Endothelial cell (in vitro differentiated cells): ENCODE measurements at regions not wholly inside any gene's neighbourhood (a gene's known extent, or its start where the extent isn't known, plus 50 kb on each side); places are given as distances from the start of the nearest gene placed in this dataset.

Experiments
- DNase-seq: peaks from one replicate; pipeline ENCODE4 v3.0.0; 2021; ENCODE audit warnings: low spot score
- H3K27ac Mint-ChIP-seq: one replicate; pipeline ENCODE4 v1.8.0; 2021; ENCODE audit warnings: mixed read lengths, inconsistent platforms; ENCODE audit not compliant: unreplicated experiment
- H3K27me3 Mint-ChIP-seq: one replicate; pipeline ENCODE4 v1.8.0; 2021; ENCODE audit warnings: mild to moderate bottlenecking, moderate library complexity, mixed read lengths, inconsistent platforms; ENCODE audit not compliant: unreplicated experiment
- H3K36me3 Mint-ChIP-seq: one replicate; pipeline ENCODE4 v1.8.0; 2021; ENCODE audit warnings: mild to moderate bottlenecking, low read depth, mixed read lengths, inconsistent platforms; ENCODE audit not compliant: unreplicated experiment
- H3K4me1 Mint-ChIP-seq: one replicate; pipeline ENCODE4 v1.8.0; 2021; ENCODE audit warnings: mild to moderate bottlenecking, mixed read lengths, inconsistent platforms; ENCODE audit not compliant: unreplicated experiment
- H3K4me3 Mint-ChIP-seq: one replicate; pipeline ENCODE4 v1.8.0; 2021; ENCODE audit warnings: mild to moderate bottlenecking, mixed read lengths, inconsistent platforms; ENCODE audit not compliant: unreplicated experiment
- H3K9me3 Mint-ChIP-seq: one replicate; pipeline ENCODE4 v1.8.0; 2021; ENCODE audit warnings: mixed read lengths, inconsistent platforms; ENCODE audit not compliant: unreplicated experiment
- CTCF ChIP-seq: fragments of 200-600 bp; sonication (generic); IDR thresholded peaks from one replicate; pipeline ENCODE4 v1.5.0; 2021; ENCODE audit warnings: antibody characterized with exemption; ENCODE audit not compliant: unreplicated experiment

GRCh38 chr2:144798034-144798433, 278.1 kb upstream of the ZEB2 start:
- Mint-ChIP-seq H3K27me3 (no peaks in the 10 kb centered on the region), H3K4me1 (peaks cover 23% of the 10 kb centered on the region), H3K36me3 (no peaks in the 10 kb centered on the region), H3K27ac (no peak overlapping the region), H3K4me3 (no peak overlapping the region), H3K9me3 (no peaks in the 10 kb centered on the region)
- DNase-seq: no peak
- TF ChIP-seq CTCF: no peak

- no peak for DNase-seq
- no peak for TF ChIP-seq CTCF
- Mint-ChIP-seq H3K27ac (no peak overlapping the region), H3K36me3 (no peaks in the 10 kb centered on the region), H3K4me3 (no peak overlapping the region), H3K4me1 (peaks cover 13% of the 10 kb centered on the region), H3K9me3 (no peaks in the 10 kb centered on the region), H3K27me3 (no peaks in the 10 kb centered on the region)
Measured at GRCh38 chr2:144796936-144797335, 277.0 kb upstream of the ZEB2 start.

GRCh38 chr2:144796164-144796563, 276.2 kb upstream of the ZEB2 start:
- no peak for TF ChIP-seq CTCF
- H3K36me3 Mint-ChIP-seq: no peaks in the 10 kb centered on the region
- DNase-seq: no peak
- H3K4me1 Mint-ChIP-seq: peaks cover 5% of the 10 kb centered on the region
- no peak overlapping the region for H3K4me3 Mint-ChIP-seq
- H3K27me3 Mint-ChIP-seq: no peaks in the 10 kb centered on the region
- H3K27ac Mint-ChIP-seq: no peak overlapping the region
- H3K9me3 Mint-ChIP-seq: no peaks in the 10 kb centered on the region

- no peak overlapping the region for H3K27ac Mint-ChIP-seq
- H3K4me3 Mint-ChIP-seq: no peak overlapping the region
- TF ChIP-seq CTCF: no peak
- DNase-seq: no peak
- H3K9me3 Mint-ChIP-seq: no peaks in the 10 kb centered on the region
- no peaks in the 10 kb centered on the region for H3K4me1 Mint-ChIP-seq
- no peaks in the 10 kb centered on the region for H3K36me3 Mint-ChIP-seq
- H3K27me3 Mint-ChIP-seq: peaks cover 1% of the 10 kb centered on the region
Measured at GRCh38 chr2:144785253-144785652, 265.3 kb upstream of the ZEB2 start.

GRCh38 chr2:144780983-144781382, 261.1 kb upstream of the ZEB2 start:
- Mint-ChIP-seq H3K27me3 (no peaks in the 10 kb centered on the region), H3K27ac (no peak overlapping the region), H3K4me3 (no peak overlapping the region), H3K36me3 (no peaks in the 10 kb centered on the region), H3K9me3 (no peaks in the 10 kb centered on the region), H3K4me1 (no peaks in the 10 kb centered on the region)
- no peak for TF ChIP-seq CTCF
- no peak for DNase-seq
